Pancreas (tissue), 10 donors: ENCODE measurements at regions not wholly inside any gene's neighbourhood (a gene's known extent, or its start where the extent isn't known, plus 50 kb on each side); places are given as distances from the start of the nearest gene placed in this dataset.
A peak's percentile ranks its signal among the peaks of the same experiment; 100 is the strongest.

Source experiments
- ATAC-seq, 4 donors: fragments of 200-7000 bp; cut with Tn5 transposase; one replicate each; pipeline versions ENCODE4 v1.8.0 to v1.9.1; 2020; ENCODE audit warnings: mild to moderate bottlenecking in 4 of 4, moderate library complexity in 4 of 4
- DNase-seq, 6 donors: peaks; one replicate each; pipeline ENCODE4 v3.0.0-alpha.2; 2020
- FAIRE-seq: peaks from 2 replicates; lab custom pipeline; 2012; peaks lifted over from hg19 to GRCh38; lab: Jason Lieb, UNC
- H3K27ac ChIP-seq, 4 donors: fragments of 200-600 bp; sonication (generic); 1 replicate in 3 of 4; 2 replicates in 1 of 4; pipeline versions ENCODE4 v1.5.0 to v1.8.0; 2020
- H3K27me3 ChIP-seq, 4 donors: fragments of 200-600 bp; one replicate each; pipeline ENCODE4 v1.8.0; 2021
- H3K36me3 ChIP-seq, 3 donors: fragments of 200-600 bp; sonication (generic) in 1 of 3; one replicate each; pipeline versions ENCODE4 v1.5.0 to v1.8.0; 2020 to 2021
- H3K4me1 ChIP-seq, 3 donors: fragments of 200-600 bp; one replicate each; pipeline ENCODE4 v1.8.0; 2021
- H3K4me3 ChIP-seq, 4 donors: fragments of 200-600 bp; sonication (generic) in 2 of 4; one replicate each; pipeline versions ENCODE4 v1.5.0 to v1.8.0; 2020 to 2021
- H3K9me3 ChIP-seq, 4 donors: fragments of 200-600 bp; one replicate each; pipeline ENCODE4 v1.8.0; 2021
- WGBS, 2 donors: extraction: QIAGEN DNeasy Blood & Tissue Kit; methylation state at CpG; one replicate each; pipeline ENCODE4 v1.1.7; 2013; 5-methylcytosine and 5-hydroxymethylcytosine counted together
- intact Hi-C, 3 donors: fragments of 100-400 bp; cut with DNase I; formaldehyde crosslinking; loops; one replicate each; pipeline versions ENCODE4 v1.11.1 to v1.14.2; 2022
- TF ChIP-seq, protein P1 (sequence below), 4 donors: fragments of 200-600 bp; sonication (generic) in 3 of 4; IDR thresholded peaks; one replicate each; pipeline versions ENCODE4 v1.5.0 to v1.8.0; 2021; ENCODE audit warnings: antibody characterized with exemption in 4 of 4
- donor health status: healthy with polysubstance abuse.
- donor health status: DM: no; HTN: no; CAD: no; lungs with moderate emphysema.
- donor health status: DM: no; HTN: no; CAD: no.
- donor health status: control.
- donor health status: control.
- donor health status: Bipolar disorder and iron deficiency.
- donor health status: DM: yes; HTN: yes; CAD: no.
- donor health status: DM: no; HTN: no; CAD: no.
- donor health status: DM: no; HTN: no; CAD: no.
- donor health status: DM: yes; HTN: yes; CAD: no.

DNA sequence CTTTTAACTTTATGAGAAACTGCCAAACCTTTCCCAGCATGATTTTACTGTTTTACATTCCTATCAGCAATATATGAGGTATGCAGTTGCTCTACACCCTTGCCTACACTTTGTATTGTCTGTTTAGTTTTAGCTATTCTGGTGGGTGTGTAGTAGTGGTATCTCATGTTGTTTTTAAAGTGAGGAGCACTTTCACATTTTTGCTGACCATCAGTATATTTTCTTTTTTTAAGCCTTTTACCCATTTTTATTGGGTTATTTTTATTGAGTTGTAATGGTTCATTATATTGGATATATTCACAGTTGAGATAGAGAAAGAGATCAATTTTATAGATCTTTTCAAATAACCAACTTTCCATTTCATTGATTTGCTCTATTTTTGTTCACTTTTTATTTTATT, 102.4 kb downstream of the BARX1 start:
- TF ChIP-seq, protein P1, sequence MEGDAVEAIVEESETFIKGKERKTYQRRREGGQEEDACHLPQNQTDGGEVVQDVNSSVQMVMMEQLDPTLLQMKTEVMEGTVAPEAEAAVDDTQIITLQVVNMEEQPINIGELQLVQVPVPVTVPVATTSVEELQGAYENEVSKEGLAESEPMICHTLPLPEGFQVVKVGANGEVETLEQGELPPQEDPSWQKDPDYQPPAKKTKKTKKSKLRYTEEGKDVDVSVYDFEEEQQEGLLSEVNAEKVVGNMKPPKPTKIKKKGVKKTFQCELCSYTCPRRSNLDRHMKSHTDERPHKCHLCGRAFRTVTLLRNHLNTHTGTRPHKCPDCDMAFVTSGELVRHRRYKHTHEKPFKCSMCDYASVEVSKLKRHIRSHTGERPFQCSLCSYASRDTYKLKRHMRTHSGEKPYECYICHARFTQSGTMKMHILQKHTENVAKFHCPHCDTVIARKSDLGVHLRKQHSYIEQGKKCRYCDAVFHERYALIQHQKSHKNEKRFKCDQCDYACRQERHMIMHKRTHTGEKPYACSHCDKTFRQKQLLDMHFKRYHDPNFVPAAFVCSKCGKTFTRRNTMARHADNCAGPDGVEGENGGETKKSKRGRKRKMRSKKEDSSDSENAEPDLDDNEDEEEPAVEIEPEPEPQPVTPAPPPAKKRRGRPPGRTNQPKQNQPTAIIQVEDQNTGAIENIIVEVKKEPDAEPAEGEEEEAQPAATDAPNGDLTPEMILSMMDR (IDR thresholded peaks at IDR 0.05) = no peak
- Histone ChIP-seq H3K27ac (no peak overlapping the region), H3K27me3 (no peaks in the 10 kb centered on the region), H3K36me3 (no peaks in the 10 kb centered on the region), H3K9me3 (no peaks in the 10 kb centered on the region), H3K4me1 (no peaks in the 10 kb centered on the region), H3K4me3 (no peak overlapping the region)
- ATAC-seq (no peak), DNase-seq (no peak), FAIRE-seq (no peak)
- intact Hi-C loops = no loop called here

DNA sequence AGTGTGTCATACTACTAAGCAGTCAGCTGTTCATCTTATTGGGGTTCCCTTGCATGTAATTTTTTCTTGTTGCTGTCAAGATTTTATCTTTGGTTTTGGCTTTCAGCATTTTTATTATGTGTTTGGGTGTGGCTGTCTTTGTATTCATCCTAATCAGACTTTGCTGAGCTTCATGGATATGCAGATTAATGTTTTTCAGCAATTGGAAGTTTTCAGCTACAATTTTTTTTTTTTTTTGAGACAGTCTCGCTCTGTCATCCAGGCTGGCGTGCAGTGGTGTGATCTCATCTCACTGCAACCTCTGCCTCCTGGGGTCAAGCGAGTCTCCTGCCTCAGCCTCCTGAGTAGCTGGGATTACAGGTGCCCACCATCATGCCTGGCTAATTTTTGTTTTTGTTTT, 108.8 kb downstream of the BARX1 start:
- FAIRE-seq = no peak
- no peak for ATAC-seq
- 92 to 95% methylated on average over 3 of the region's 3 CpGs for WGBS, 2 donors
- H3K27me3 ChIP-seq = no peaks in the 10 kb centered on the region
- no peaks in the 10 kb centered on the region for H3K4me1 ChIP-seq
- H3K36me3 ChIP-seq = no peaks in the 10 kb centered on the region
- DNase-seq = no peak
- H3K4me3 ChIP-seq = no peak overlapping the region
- no peaks in the 10 kb centered on the region for H3K9me3 ChIP-seq
- intact Hi-C loops = no loop called here
- no peak overlapping the region for H3K27ac ChIP-seq
- TF ChIP-seq, protein P1 (IDR thresholded peaks at IDR 0.05) = no peak

DNA sequence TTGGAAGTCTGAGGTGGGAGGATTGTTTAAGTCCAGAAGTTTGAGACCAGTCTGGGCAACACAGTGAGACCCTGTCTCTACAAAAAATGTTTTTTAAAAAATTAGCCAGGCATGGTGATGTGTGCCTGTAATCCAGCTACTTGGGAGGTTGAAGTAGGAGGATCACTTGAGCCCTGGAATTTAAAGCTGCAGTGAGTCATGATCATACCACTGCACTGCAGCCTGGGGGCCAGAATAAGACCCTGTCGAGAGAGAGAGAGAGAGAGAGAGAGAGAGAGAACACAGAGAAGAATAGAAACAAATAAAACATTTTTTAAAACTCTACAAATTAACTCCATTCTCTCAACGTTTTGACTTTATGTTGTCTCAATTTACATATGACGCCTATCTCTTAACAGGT, 111.8 kb downstream of the BARX1 start:
- no peak for FAIRE-seq
- H3K27ac ChIP-seq = no peak overlapping the region
- no peak overlapping the region for H3K4me3 ChIP-seq
- 49 to 52% methylated on average over 3 of the region's 3 CpGs for WGBS, 2 donors
- peaks cover 0 to 5% (median 0%) of the 10 kb centered on the region in 4 donors for H3K27me3 ChIP-seq
- intact Hi-C loops = no loop called here
- TF ChIP-seq, protein P1 (IDR thresholded peaks at IDR 0.05) = no peak
- no peaks in the 10 kb centered on the region for H3K9me3 ChIP-seq
- ATAC-seq = no peak
- H3K4me1 ChIP-seq = no peaks in the 10 kb centered on the region
- no peaks in the 10 kb centered on the region for H3K36me3 ChIP-seq
- DNase-seq = no peak

DNA sequence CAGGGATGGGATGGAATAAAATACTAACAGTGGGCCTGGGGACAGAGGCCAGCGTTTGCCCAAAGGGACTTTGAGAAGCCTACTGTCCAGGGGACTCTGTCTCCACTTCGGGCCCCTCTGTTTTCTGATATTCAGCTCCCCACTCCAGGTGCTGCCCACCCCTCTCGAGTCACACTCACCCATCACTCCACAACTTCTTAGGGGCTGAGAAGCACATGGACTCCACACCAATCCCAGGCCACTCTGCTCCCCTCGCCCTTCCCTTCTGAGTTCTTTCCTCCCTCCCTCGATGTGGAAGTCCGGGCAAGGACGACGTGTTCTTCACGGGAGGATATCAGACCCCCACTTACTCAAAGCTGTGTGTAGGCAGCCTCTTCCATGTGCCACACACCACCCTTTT, 124.5 kb downstream of the BARX1 start:
- no peak overlapping the region for H3K27ac ChIP-seq
- intact Hi-C loops = no loop called here
- no peaks in the 10 kb centered on the region for H3K27me3 ChIP-seq
- no peak overlapping the region for H3K4me3 ChIP-seq
- no peaks in the 10 kb centered on the region for H3K4me1 ChIP-seq
- peak in 1 of 6 donors; percentile 26 for DNase-seq
- TF ChIP-seq, protein P1 (IDR thresholded peaks at IDR 0.05) = no peak
- 76 to 79% methylated on average over 9 of the region's 9 CpGs for WGBS, 2 donors
- H3K36me3 ChIP-seq = no peaks in the 10 kb centered on the region
- FAIRE-seq = no peak
- ATAC-seq = no peak
- no peaks in the 10 kb centered on the region for H3K9me3 ChIP-seq

DNA sequence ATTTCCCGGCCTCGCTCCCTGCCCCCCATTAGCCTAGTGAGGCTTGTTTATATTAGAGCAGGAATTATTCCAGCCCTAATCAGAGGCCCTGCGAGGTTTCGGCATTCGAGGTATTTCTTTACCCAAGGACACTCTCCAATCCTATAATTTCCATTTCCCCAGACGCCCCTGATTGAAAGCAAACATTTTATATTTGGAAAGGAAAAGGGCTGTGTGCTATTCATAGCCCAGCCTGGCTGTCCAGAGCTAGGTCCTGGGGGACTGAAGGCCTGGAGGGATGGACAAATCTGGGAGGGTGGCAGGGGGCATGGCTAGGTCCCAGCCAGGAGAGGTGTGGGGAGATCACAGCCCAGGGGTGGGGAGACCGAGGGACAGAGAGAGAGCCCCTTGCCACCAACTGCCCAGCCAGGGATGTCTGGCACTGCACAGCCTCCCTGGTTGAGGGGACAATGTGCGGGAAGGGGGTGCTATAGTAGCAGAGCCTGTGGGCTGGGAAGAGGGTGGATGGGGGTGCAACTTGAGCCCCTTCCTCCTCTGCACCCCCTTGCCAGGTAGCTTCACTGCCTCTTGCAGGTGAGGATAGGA, 125.1 kb downstream of the BARX1 start:
- DNase-seq = peak in 1 of 6 donors; percentile 35
- H3K27ac ChIP-seq = no peak overlapping the region
- H3K36me3 ChIP-seq = no peaks in the 10 kb centered on the region
- TF ChIP-seq, protein P1 (IDR thresholded peaks at IDR 0.05) = no peak
- no peak overlapping the region for H3K4me3 ChIP-seq
- no peaks in the 10 kb centered on the region for H3K27me3 ChIP-seq
- no peaks in the 10 kb centered on the region for H3K4me1 ChIP-seq
- FAIRE-seq = no peak
- 56 to 59% methylated on average over 8 of the region's 8 CpGs for WGBS, 2 donors
- intact Hi-C loops = no loop called here
- ATAC-seq = no peak
- H3K9me3 ChIP-seq = no peaks in the 10 kb centered on the region
